Activated T-cell treated with anti-CD3 and anti-CD28 coated beads for 4 hours (primary cell): ENCODE measurements at regions not wholly inside any gene's neighbourhood (a gene's known extent, or its start where the extent isn't known, plus 50 kb on each side); places are given as distances from the start of the nearest gene placed in this dataset.
"Not testable (repeated sequence)": the region's sequence is repeated elsewhere in the genome, so short reads cannot be mapped to it uniquely, and the experiment has no call there.

Source experiments
- DNase-seq: peaks from one replicate; pipeline ENCODE4 v3.0.0-alpha.2; 2020

DNA sequence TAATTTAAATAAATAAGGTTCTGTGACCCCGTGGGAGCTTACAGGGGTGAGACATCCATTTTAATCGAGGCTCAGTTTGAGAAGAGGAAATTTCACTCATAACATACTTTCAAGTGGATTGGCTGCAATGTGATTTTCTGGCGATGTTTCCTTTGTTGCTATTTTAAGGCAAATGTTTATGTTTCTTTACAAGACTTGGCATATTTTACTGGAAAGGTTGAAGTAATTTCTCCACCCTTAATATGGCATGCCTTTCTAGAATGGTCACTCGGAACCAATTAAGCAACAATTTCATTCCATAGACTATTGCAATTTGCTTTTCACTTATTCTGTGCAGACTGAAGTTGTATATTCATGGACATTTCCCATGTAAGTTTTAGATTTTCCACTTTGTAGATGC lies 438.0 kb upstream of the WWC1 start:
- no peak for DNase-seq

DNA sequence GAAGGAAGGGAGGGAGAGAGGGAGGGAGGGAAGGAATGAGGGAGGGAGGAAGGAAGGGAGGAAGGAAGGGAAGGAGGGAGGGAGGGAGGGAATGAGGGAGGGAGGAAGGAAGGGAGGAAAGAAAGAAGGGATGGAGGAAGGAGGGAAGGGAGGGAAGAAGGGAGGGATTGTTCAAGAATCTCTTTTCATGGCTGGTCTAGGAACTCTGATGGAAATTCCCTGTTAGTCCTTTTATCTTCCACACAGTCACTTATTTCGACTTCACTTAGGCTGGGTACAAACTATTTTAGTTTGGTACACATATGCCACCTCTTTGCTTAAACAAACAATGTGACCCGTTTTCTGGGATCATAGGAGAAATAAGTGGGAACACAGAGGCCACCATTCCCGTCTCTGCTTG lies 435.6 kb upstream of the WWC1 start:
- no peak for DNase-seq

- no peak for DNase-seq
These were observed 434.1 kb upstream of the WWC1 start for GRCh38 chr5:167857321-167857720.

DNA sequence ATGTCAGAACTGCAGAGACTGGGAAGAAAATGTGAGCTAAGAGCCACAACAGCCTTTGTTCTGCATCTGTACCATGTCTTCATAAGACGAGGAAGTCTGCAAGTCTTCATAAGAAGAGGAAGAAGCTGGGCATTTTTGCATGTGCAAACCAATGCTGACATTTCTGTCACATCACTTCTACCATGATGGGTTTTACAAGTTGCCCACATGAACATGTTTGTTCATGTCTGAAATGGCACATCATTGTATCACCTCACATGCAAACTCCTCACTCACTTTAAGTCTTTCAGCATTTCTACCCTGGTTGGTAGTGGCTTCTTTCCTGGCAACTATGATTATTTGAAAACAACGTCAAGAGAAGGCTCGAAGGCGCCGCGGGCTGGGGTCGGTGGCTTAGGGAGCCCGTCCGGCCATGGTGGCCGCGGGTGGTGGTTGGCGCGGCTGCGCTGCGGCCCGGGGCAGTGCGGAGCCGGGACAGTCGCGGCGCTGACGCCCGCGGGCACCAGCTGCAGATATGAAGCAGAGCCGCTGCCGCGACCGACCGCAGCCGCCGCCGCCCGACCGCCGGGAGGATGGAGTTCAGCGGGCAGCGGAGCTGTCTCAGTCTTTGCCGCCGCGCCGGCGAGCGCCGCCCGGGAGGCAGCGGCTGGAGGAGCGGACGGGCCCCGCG lies 433.1 kb upstream of the WWC1 start:
- not testable (repeated sequence) for DNase-seq

- no peak for DNase-seq
These were observed 430.1 kb upstream of the WWC1 start for GRCh38 chr5:167861129-167861927.

DNA sequence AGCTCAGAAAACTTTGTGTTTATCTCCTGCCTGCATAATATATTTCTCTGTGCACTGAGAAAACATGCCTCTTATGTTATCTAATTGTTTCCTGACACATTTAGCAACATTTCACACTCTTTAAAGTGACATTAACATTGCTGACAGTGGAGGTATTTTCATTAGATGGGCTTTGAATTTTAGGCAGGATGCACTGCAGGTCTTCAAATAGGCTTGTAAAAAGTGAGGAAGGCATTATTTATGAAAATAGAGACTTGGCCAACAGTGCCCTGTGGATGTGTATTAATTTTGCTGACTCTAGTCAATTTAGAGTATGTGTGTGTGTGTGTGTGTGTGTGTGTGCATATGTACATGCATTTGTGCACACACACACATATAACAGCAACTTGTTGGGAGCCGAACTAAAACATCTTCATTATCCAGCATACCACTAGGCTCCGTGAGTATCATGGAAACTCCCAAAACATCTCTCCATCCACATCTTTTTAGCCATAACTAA lies 429.5 kb upstream of the WWC1 start:
- DNase-seq: no peak

GRCh38 chr5:167863883-167864282 lies 427.6 kb upstream of the WWC1 start:
- DNase-seq: no peak

DNA sequence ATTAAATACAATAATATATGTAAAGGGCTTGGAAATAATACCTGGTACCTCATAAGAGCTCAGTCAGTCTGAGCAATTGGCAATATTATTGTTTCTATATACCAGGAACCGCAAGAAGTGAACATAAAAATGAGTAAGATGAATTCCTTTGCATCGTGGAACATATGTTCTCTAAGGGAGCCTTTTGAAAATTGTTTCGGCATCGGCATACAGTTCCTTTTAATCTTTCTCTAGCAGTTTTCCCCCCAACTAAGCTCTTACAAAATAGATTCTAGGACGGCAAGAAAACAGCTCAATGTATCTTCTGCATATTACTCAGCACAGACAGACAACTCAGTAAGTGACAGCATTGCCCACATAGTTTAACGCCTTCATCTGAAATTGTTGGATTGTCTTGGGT lies 426.6 kb upstream of the WWC1 start:
- no peak for DNase-seq

- DNase-seq: no peak
These were observed 424.6 kb upstream of the WWC1 start for GRCh38 chr5:167866797-167867196.

GRCh38 chr5:167867281-167867680 lies 424.2 kb upstream of the WWC1 start:
- DNase-seq: no peak

DNA sequence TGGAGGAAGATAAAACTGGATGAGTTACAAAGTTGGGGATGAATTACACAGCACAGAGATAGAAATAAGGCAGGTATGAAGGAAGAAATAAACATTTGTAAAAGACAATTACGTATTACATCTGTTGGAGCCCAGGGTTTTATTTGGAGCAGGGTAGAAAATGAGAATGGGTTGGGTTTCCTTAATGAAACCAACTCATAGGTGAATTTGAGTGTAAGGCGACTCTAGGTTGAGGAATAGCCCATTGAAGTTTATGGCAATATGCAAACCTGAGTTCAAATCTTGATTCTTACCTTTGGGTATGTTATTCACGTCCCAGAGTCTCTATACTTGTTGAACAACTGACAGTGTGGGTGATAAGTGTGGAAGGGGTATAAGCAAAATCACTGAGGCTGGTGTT lies 422.3 kb upstream of the WWC1 start:
- DNase-seq: no peak

- no peak for DNase-seq
These were observed 421.4 kb upstream of the WWC1 start for GRCh38 chr5:167870055-167870454.

DNA sequence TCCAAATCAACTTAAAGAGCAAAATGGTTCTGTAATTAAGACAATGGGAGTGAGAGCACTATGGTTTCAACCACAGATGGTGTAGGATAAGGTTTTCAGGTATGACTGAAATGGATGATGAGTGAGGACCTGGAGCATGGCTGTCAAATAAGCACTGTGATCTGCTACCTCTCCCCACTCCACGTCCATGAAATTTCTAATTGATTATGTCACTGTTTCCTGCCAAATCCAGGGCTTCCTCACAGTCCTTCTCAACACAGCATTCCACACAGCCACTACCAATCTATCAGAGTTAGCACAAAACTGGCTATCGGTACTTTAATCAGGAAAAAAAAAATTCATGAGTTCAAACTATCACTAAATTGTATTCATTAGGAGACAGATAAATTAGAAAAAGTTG lies 420.4 kb upstream of the WWC1 start:
- no peak for DNase-seq

GRCh38 chr5:167872791-167873190 lies 418.7 kb upstream of the WWC1 start:
- no peak for DNase-seq

- no peak for DNase-seq
These were observed 414.2 kb upstream of the WWC1 start for GRCh38 chr5:167877114-167877722.

DNA sequence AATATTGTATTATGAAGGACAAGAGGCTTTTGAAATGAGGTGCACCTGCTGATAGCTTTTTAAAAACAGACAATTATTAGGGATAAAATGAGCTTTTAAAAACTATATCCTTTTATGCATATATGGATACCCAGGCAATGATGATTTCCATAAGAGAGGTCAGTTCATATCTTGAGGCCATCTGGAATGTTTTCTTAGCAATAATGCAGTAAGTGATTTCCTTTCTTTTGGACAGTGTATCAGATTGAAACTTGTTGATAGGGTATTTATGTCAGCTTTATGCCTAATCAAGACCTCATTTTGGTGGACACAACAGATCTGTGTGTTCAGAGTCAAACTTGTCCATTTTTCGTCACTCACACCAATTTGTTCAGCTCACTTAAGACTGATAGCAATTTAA lies 413.5 kb upstream of the WWC1 start:
- DNase-seq: no peak

DNA sequence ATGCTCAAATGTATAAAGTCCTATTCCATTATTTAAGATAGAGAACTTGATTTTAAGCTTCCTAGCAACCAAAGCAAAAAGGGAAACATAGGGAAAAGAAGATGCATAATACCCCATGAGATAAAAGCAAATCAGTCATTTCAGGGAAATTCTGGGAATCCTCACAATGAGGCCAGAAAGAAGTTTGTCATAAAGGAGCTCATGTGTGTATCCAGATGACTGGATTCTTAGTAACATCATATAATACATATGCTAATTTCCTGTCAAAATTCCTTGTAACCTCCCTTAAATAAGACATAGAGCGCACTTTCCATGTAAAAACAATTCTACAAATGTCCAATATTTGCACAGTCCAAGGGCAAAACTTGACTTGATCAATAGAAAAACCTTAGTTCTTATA lies 411.0 kb upstream of the WWC1 start:
- DNase-seq: no peak

- DNase-seq: no peak
These were observed 410.4 kb upstream of the WWC1 start for GRCh38 chr5:167881041-167881440.

DNA sequence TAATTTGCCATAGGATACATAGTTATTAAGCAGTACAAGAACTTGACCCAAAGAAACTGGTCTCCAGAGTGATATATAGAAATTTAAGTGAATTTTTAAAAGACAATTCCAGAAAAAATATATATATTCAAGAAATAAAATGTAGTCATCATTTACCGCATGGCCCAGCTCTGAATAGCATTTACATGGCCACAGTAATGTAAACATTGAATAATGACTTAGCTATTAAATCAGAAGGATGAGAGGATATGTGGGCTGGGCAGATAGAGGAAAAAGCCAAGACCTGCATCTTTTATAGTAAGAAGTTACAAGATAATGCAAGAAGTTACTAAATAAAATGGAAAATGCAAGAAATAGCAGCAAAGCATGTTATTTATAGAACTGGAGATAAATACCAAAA lies 405.2 kb upstream of the WWC1 start:
- no peak for DNase-seq

DNA sequence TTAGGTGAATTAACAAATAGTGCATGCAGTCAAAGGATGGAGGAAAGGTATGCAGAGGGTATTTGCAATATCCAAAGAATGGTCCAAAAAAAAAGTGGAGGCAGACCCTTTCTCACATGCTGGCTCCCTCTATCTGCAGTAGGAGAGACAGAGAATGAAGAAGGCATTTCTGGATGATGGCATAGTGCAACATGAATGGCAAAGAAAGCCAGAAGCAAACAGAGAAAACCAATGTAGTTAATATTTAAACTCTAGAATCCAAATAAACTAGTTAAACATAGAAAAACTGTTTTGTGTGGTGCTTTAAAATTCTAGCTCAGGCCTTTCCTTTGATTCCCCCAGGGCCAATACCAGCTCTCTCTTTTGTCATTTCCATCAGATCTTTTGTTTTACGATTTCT lies 403.1 kb upstream of the WWC1 start:
- DNase-seq: no peak

DNA sequence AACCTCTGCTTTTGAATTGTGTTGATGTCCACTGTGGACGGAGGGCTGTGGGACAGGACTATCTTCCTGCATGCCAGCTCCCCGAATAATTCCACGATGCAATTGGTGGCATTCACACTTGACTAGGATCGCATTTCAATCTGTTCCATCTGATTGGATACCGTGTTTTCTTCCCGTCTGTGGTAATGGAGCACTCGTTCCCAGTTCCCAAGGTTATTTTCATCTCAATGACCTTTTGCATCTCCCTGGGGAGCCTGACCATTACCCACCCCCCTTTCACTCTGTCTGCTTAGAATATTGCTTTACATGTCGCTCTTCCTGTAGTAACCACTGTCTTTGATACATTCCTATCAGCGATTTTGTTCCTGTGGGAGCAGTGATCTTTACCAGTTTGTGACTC lies 402.2 kb upstream of the WWC1 start:
- no peak for DNase-seq

GRCh38 chr5:167892352-167893115 lies 398.9 kb upstream of the WWC1 start:
- DNase-seq: no peak

DNA sequence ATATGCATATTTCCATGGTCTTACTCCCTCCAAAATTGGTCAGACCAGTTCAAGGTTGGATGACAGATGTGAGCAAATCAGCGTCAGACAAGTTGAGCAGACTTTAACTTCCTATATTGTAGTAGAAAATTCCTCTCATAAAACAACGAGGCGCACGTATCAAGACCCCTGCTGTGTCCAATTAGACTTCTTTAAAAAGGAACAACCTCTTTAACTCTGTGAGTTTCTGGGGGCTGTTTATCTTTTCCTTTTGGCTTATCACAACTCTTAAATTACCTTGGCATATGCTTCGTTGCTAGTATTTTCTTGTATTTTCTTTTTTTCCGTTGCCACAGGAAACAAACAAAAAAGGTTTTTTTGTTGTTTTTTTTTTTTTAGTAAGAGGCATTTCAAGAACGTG lies 398.2 kb upstream of the WWC1 start:
- DNase-seq: no peak
